Hepatocyte (in vitro differentiated cells): ENCODE measurements at regions not wholly inside any gene's neighbourhood (a gene's known extent, or its start where the extent isn't known, plus 50 kb on each side); places are given as distances from the start of the nearest gene placed in this dataset.

Experiments
- DNase-seq: peaks from one replicate; pipeline ENCODE4 v3.0.0-alpha.2; 2016; ENCODE audit warnings: low spot score
- H2AFZ ChIP-seq: fragments of 200-600 bp; sonication (generic); 2 replicates; pipeline ENCODE4 v1.6.0; 2016; ENCODE audit warnings: antibody characterized with exemption, mild to moderate bottlenecking
- H3K27ac ChIP-seq: fragments of 200-600 bp; sonication (generic); 2 replicates; pipeline ENCODE4 v1.5.1; 2016; ENCODE audit warnings: mild to moderate bottlenecking
- H3K27me3 ChIP-seq: fragments of 200-600 bp; sonication (generic); 2 replicates; pipeline ENCODE4 v1.6.1; 2016
- H3K36me3 ChIP-seq: fragments of 200-600 bp; sonication (generic); replicated peaks from 2 replicates; pipeline ENCODE4 v1.5.1; 2016; ENCODE audit warnings: low read depth; ENCODE audit not compliant: insufficient read depth
- H3K4me1 ChIP-seq: fragments of 200-600 bp; sonication (generic); 2 replicates; pipeline ENCODE4 v1.5.1; 2016; ENCODE audit warnings: mild to moderate bottlenecking, moderate library complexity; ENCODE audit not compliant: insufficient read depth
- H3K4me2 ChIP-seq: fragments of 200-600 bp; sonication (generic); 2 replicates; pipeline ENCODE4 v1.6.0; 2016
- H3K4me3 ChIP-seq: fragments of 200-600 bp; sonication (generic); 2 replicates; pipeline ENCODE4 v1.5.1; 2016; ENCODE audit warnings: mild to moderate bottlenecking
- H3K79me2 ChIP-seq: fragments of 200-600 bp; sonication (generic); 2 replicates; pipeline ENCODE4 v1.6.0; 2017; ENCODE audit warnings: mild to moderate bottlenecking
- H3K9me2 ChIP-seq: fragments of 200-600 bp; sonication (generic); replicated peaks from 2 replicates; pipeline ENCODE4 v1.6.0; 2017; ENCODE audit warnings: mild to moderate bottlenecking; ENCODE audit not compliant: insufficient read depth
- H3K9me3 ChIP-seq: fragments of 200-600 bp; sonication (generic); 2 replicates; pipeline ENCODE4 v1.5.1; 2016; ENCODE audit warnings: low read depth, mild to moderate bottlenecking
- H4K20me1 ChIP-seq: fragments of 200-600 bp; sonication (generic); 2 replicates; pipeline ENCODE4 v1.6.0; 2016; ENCODE audit warnings: mild to moderate bottlenecking; ENCODE audit not compliant: insufficient read depth, poor library complexity, severe bottlenecking
- EZH2 ChIP-seq: fragments of 200-600 bp; sonication (generic); IDR thresholded peaks from 2 replicates; pipeline ENCODE4 v1.6.1; 2016; ENCODE audit warnings: antibody characterized with exemption, mild to moderate bottlenecking, borderline replicate concordance
- EZH2phosphoT487 ChIP-seq: fragments of 200-600 bp; sonication (generic); IDR thresholded peaks from one replicate; pipeline ENCODE4 v1.6.1; 2018; ENCODE audit warnings: antibody characterized with exemption, mild to moderate bottlenecking, low read depth, moderate library complexity; ENCODE audit not compliant: unreplicated experiment, severe bottlenecking
- WGBS: methylation state at CpG from one replicate; pipeline ENCODE4 v1.1.6; 2016; ENCODE audit warnings: low lambda C conversion rate; ENCODE audit errors: missing lambda C conversion rate; 5-methylcytosine and 5-hydroxymethylcytosine counted together
- TF ChIP-seq, protein P1 (sequence below): fragments of 200-600 bp; sonication (generic); IDR thresholded peaks from 2 replicates; pipeline ENCODE4 v1.5.1; 2016; ENCODE audit warnings: antibody characterized with exemption, mild to moderate bottlenecking; ENCODE audit not compliant: poor library complexity

DNA sequence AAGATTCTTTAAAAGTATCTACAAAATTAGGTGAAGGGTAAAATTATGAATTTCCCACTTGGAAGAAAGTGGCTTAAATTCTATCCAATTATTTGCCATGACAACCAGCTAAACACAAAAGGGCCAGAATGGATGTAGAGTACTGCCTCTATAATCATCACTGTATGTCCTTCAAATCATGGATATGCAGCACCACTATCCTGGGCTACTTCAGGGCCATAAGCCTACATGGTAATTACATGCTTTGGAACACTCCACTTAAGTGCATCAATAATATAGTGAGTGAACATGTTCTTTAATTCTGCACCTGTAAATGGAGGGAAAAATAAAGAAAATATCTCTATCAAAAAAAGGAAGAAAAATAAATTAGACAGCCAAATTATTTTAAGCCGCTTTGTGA lies 575.2 kb downstream of the ISL1 start:
- Histone ChIP-seq H3K9me2 (no peaks in the 10 kb centered on the region), H3K36me3 (no peaks in the 10 kb centered on the region)

GRCh38 chr5:51960617-51961121 lies 577.4 kb downstream of the ISL1 start:
- H3K4me1 ChIP-seq, result no peaks in the 10 kb centered on the region
- TF ChIP-seq, protein P1, sequence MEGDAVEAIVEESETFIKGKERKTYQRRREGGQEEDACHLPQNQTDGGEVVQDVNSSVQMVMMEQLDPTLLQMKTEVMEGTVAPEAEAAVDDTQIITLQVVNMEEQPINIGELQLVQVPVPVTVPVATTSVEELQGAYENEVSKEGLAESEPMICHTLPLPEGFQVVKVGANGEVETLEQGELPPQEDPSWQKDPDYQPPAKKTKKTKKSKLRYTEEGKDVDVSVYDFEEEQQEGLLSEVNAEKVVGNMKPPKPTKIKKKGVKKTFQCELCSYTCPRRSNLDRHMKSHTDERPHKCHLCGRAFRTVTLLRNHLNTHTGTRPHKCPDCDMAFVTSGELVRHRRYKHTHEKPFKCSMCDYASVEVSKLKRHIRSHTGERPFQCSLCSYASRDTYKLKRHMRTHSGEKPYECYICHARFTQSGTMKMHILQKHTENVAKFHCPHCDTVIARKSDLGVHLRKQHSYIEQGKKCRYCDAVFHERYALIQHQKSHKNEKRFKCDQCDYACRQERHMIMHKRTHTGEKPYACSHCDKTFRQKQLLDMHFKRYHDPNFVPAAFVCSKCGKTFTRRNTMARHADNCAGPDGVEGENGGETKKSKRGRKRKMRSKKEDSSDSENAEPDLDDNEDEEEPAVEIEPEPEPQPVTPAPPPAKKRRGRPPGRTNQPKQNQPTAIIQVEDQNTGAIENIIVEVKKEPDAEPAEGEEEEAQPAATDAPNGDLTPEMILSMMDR, result peak; percentile 66
- no peak for TF ChIP-seq EZH2phosphoT487
- TF ChIP-seq EZH2, result no peak
- no peaks in the 10 kb centered on the region for H3K9me3 ChIP-seq
- WGBS, result 39% methylated on average over 2 of the region's 2 CpGs
- no peak overlapping the region for H2AFZ ChIP-seq
- no peaks in the 10 kb centered on the region for H4K20me1 ChIP-seq
- no peaks in the 10 kb centered on the region for H3K9me2 ChIP-seq
- no peaks in the 10 kb centered on the region for H3K79me2 ChIP-seq
- H3K4me2 ChIP-seq, result no peak overlapping the region
- no peak overlapping the region for H3K27ac ChIP-seq
- no peak overlapping the region for H3K4me3 ChIP-seq
- H3K36me3 ChIP-seq, result no peaks in the 10 kb centered on the region
- H3K27me3 ChIP-seq, result no peaks in the 10 kb centered on the region
- DNase-seq, result peak; percentile 12

More for the DNA sequence above, 575.2 kb downstream of the ISL1 start:
- no peak overlapping the region for H3K4me2 ChIP-seq
- H2AFZ ChIP-seq, result no peak overlapping the region
- WGBS, result 97% methylated on average over 1 of the region's 1 CpG
- H3K4me3 ChIP-seq, result no peak overlapping the region
- H3K9me3 ChIP-seq, result no peaks in the 10 kb centered on the region
- H3K4me1 ChIP-seq, result no peaks in the 10 kb centered on the region
- H3K27ac ChIP-seq, result no peak overlapping the region
- H4K20me1 ChIP-seq, result no peaks in the 10 kb centered on the region
- TF ChIP-seq EZH2 (no peak), EZH2phosphoT487 (no peak)
- TF ChIP-seq, protein P1, result no peak
- no peak for DNase-seq
- H3K27me3 ChIP-seq, result no peaks in the 10 kb centered on the region
- no peaks in the 10 kb centered on the region for H3K79me2 ChIP-seq

DNA sequence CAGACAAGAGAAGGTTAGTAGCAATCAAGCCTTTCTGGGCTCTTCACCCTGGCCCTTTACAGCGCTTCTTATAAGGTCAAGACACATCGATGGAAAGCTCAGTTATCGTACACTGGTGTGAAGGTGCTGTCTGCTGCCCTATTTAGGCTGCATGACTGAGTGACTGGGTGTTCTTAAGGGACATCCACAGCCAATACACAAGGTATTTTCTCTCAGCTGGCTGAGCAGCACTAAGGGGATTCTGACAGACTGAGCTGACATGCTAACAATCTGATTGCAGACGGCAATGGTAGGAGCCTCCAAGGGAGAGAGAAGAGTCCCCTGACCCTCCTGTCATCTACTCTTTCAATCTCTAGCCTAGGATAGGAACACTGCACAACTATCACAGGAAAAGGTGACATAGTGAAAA lies 577.9 kb downstream of the ISL1 start:
- DNase-seq, result no peak
- no peak overlapping the region for H3K4me3 ChIP-seq
- WGBS, result 64% methylated on average over 4 of the region's 4 CpGs
- H3K9me3 ChIP-seq, result no peaks in the 10 kb centered on the region
- no peaks in the 10 kb centered on the region for H3K79me2 ChIP-seq
- no peak overlapping the region for H2AFZ ChIP-seq
- no peak overlapping the region for H3K4me2 ChIP-seq
- no peak for TF ChIP-seq EZH2phosphoT487
- TF ChIP-seq, protein P1, result no peak
- no peak for TF ChIP-seq EZH2
- no peaks in the 10 kb centered on the region for H3K36me3 ChIP-seq
- H4K20me1 ChIP-seq, result no peaks in the 10 kb centered on the region
- H3K27ac ChIP-seq, result no peak overlapping the region
- no peaks in the 10 kb centered on the region for H3K27me3 ChIP-seq
- H3K9me2 ChIP-seq, result no peaks in the 10 kb centered on the region
- no peaks in the 10 kb centered on the region for H3K4me1 ChIP-seq

- 56% methylated on average over 1 of the region's 1 CpG for WGBS
Observed at GRCh38 chr5:51968756-51969155, 585.5 kb downstream of the ISL1 start.

More at GRCh38 chr5:51968756-51969155, 585.5 kb downstream of the ISL1 start:
- Histone ChIP-seq H4K20me1 (no peaks in the 10 kb centered on the region), H3K9me3 (no peaks in the 10 kb centered on the region), H3K79me2 (no peaks in the 10 kb centered on the region), H3K36me3 (no peaks in the 10 kb centered on the region), H3K4me2 (no peak overlapping the region), H3K27ac (no peak overlapping the region), H3K4me3 (no peak overlapping the region), H3K9me2 (no peaks in the 10 kb centered on the region), H3K27me3 (no peaks in the 10 kb centered on the region), H2AFZ (no peak overlapping the region), H3K4me1 (no peaks in the 10 kb centered on the region)
- DNase-seq, result no peak
- no peak for TF ChIP-seq EZH2phosphoT487
- no peak for TF ChIP-seq EZH2
- TF ChIP-seq, protein P1, result no peak
